Thymus (tissue), 11 donors: ENCODE measurements at regions not wholly inside any gene's neighbourhood (a gene's known extent, or its start where the extent isn't known, plus 50 kb on each side); places are given as distances from the start of the nearest gene placed in this dataset.

ENCODE experiments used
- DNase-seq, 9 donors: peaks; one replicate each; pipeline ENCODE4 v3.0.0-alpha.2; 2013; ENCODE audit warnings: low spot score in 9 of 9, low read depth in 6 of 9, missing footprints in 1 of 9
- H3K27ac ChIP-seq, 2 donors: one replicate each; pipeline ENCODE4 v1.5.1; 2013; ENCODE audit warnings: control low read depth in 1 of 2, low read depth in 1 of 2, low read length in 1 of 2, mild to moderate bottlenecking in 1 of 2, moderate library complexity in 1 of 2
- H3K27me3 ChIP-seq, 2 donors: one replicate each; pipeline ENCODE4 v1.5.1; 2013; ENCODE audit warnings: low read length in 1 of 2; ENCODE audit not compliant: control insufficient read depth in 2 of 2, insufficient read depth in 1 of 2
- H3K36me3 ChIP-seq, 2 donors: one replicate each; pipeline ENCODE4 v1.5.1; 2013; ENCODE audit warnings: low read length in 1 of 2, mild to moderate bottlenecking in 1 of 2, moderate library complexity in 1 of 2; ENCODE audit not compliant: control insufficient read depth in 2 of 2, insufficient read depth in 2 of 2
- H3K4me1 ChIP-seq, 2 donors: one replicate each; pipeline ENCODE4 v1.5.1; 2013; ENCODE audit warnings: low read length in 2 of 2; ENCODE audit not compliant: control insufficient read depth in 2 of 2, insufficient read depth in 2 of 2
- H3K4me3 ChIP-seq, 2 donors: one replicate each; pipeline ENCODE4 v1.5.1; 2013; ENCODE audit warnings: low read length in 2 of 2, control low read depth in 1 of 2, mild to moderate bottlenecking in 1 of 2
- H3K9me3 ChIP-seq, 2 donors: one replicate each; pipeline ENCODE4 v1.5.1; 2013; ENCODE audit warnings: low read length in 1 of 2, mild to moderate bottlenecking in 1 of 2; ENCODE audit not compliant: control insufficient read depth in 2 of 2, insufficient read depth in 1 of 2
- WGBS: extraction: QIAGEN DNeasy Blood & Tissue Kit; methylation state at CpG from one replicate; pipeline ENCODE4 v1.1.7; 2013; 5-methylcytosine and 5-hydroxymethylcytosine counted together
- donor health status: healthy.

DNA sequence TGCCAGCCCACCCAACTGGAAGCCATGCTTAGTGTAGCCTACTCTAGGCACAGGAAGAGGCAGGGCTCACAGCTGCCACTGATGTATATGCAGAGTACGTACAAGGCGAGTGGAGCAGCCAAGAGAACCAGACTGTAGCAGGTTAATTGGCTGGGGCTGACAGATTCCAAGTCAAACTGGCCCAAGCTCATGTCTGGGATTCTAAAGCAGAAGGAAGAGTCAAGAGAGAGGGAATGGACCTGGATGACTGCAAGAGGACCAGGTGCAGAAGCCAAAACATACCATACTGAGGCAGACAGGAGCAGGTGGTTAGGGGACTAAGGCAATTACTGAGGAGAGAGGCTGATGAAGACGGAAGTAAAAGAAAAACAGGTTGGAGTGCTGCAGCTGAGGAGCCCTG lies 51.3 kb upstream of the LRRN2 start:
- Histone ChIP-seq H3K36me3 (no peaks in the 10 kb centered on the region), H3K9me3 (no peaks in the 10 kb centered on the region), H3K27ac (no peak overlapping the region), H3K27me3 (peaks cover 0 to 27% of the 10 kb centered on the region in 2 donors), H3K4me3 (no peak overlapping the region), H3K4me1 (no peaks in the 10 kb centered on the region)
- peak in 1 of 9 donors; percentile 20 for DNase-seq
- WGBS: 80% methylated on average over 3 of the region's 3 CpGs

DNA sequence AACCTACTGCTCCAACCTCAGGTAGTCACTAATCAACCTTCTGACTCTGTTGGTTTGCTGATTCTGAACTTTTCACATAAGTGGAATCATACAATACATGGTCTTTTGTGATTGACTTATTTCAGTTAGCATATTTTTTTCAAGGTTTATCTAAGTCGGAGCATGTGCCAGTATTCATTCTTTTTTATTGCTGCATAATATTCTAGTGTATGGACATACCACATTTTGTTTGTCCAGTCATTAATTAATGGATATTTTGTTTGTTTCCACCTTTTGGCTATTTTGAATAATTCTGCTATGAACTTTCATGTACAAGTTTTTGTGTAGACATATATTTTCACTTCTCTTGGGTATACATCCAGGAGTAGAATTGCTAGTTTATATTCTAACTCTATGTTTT lies 53.0 kb upstream of the LRRN2 start:
- Histone ChIP-seq H3K4me3 (no peak overlapping the region), H3K27me3 (peaks cover 0 to 26% of the 10 kb centered on the region in 2 donors), H3K27ac (no peak overlapping the region), H3K9me3 (no peaks in the 10 kb centered on the region), H3K4me1 (no peaks in the 10 kb centered on the region), H3K36me3 (no peaks in the 10 kb centered on the region)
- WGBS: 96% methylated on average over 1 of the region's 1 CpG
- DNase-seq: no peak

DNA sequence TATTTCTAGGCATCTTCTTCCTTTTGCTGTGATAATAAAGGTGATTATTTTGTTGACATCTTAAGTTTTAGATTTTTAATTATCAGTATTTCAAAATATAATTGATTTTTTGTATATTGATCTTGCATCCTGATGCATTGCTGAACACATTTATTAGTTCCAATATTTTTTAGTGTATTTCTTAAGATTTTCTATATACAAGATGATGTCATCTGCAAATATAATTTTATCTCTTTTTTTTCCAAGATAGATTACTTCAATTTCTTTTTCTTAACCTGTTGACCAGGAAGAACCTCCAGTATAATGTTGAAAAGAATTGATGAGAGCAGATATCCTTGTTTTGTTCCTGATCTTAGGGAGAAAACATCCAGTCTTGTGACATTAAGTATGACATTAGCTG lies 54.8 kb upstream of the LRRN2 start:
- Histone ChIP-seq H3K27me3 (peaks cover 0 to 19% of the 10 kb centered on the region in 2 donors), H3K4me3 (no peak overlapping the region), H3K4me1 (no peaks in the 10 kb centered on the region), H3K9me3 (no peaks in the 10 kb centered on the region), H3K36me3 (no peaks in the 10 kb centered on the region), H3K27ac (no peak overlapping the region)
- no peak for DNase-seq

DNA sequence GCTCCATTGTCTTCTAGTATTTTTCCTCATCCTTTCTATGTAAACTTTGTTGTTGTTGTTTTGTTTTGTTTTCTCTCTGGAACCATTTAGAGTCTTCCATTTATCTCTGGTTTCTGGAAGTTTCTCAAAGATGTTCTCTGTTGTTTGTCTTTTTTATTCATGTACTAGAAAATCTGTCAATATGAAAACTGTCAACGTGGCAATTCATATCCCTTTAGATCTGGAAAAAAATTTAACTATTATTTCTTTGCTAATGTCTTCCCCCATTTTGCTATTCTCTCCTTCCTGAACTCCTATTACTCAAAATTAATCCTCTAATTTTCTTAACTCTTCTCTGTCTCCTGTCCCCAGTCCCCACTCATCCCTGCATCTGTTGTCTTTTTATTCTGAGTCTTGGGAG lies 55.9 kb upstream of the LRRN2 start:
- no peaks in the 10 kb centered on the region for H3K9me3 ChIP-seq
- H3K4me3 ChIP-seq: no peak overlapping the region
- WGBS: 96% methylated on average over 1 of the region's 1 CpG
- peaks cover 0 to 19% of the 10 kb centered on the region in 2 donors for H3K27me3 ChIP-seq
- no peak overlapping the region for H3K27ac ChIP-seq
- no peak for DNase-seq
- H3K36me3 ChIP-seq: no peaks in the 10 kb centered on the region
- H3K4me1 ChIP-seq: no peaks in the 10 kb centered on the region

DNA sequence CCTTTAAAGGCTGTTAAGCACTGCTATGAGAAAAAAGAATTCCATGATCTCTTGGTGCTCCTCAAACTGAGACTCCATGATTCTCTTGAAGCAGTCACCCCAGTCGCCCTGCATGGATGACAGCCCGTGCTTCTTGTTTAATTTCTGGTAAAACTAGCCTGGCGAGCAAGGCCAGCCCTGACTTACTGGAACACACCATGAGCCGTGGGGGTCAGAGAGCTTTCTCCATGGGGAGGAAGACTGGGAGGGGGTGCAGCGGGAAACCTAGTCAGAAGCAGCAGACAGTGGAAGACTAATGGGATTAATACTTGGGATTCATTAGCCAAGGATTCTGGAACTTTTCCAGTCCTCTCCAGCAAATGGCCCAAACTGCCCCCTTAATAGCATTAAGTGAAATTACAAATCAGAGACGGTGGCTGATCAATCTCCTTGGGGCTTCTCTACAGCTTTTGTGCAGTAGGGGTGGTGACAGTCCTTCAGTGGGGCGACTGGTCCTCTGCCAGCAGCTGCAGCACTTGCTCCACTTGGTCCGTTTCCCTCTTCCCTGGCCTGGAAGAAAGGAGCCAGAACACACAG lies 57.2 kb upstream of the LRRN2 start:
- Histone ChIP-seq H3K27ac (no peak overlapping the region), H3K4me1 (no peaks in the 10 kb centered on the region), H3K9me3 (no peaks in the 10 kb centered on the region), H3K27me3 (peaks cover 0 to 19% of the 10 kb centered on the region in 2 donors), H3K36me3 (no peaks in the 10 kb centered on the region), H3K4me3 (no peak overlapping the region)
- WGBS: 94% methylated on average over 8 of the region's 8 CpGs
- DNase-seq: no peak

DNA sequence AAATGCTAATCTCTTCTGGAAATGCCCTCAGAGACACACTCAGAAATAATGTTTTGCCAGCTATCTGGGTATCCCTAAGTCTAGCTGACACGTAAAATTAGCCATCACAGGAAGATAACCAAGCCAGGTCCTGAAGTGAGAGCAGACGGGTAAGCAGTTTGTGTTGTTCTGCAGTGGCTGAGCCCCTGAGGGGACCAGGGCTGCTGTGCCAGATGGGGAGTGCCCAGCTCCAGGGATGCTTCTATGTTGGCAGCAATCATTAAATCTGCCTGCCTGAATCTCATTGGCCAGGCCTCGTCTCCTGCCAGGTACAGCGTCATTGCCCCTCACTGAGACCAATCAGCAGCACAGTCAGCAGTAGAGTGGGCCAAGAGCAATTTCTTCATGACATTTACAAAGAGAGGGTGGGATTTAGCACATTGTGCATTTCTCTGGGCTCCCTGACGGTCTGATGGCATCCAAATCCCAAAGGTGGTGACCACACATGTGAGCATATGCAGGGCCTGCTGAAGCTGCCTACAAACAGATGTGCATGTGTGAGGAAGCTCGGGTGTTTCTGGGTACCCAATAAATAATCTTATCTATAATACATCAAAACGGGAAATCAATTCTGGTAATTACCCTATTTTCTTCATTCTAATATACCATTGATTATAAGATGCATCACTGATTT lies 58.7 kb upstream of the LRRN2 start:
- H3K36me3 ChIP-seq: no peaks in the 10 kb centered on the region
- WGBS: 97% methylated on average over 7 of the region's 7 CpGs
- H3K9me3 ChIP-seq: no peaks in the 10 kb centered on the region

DNA sequence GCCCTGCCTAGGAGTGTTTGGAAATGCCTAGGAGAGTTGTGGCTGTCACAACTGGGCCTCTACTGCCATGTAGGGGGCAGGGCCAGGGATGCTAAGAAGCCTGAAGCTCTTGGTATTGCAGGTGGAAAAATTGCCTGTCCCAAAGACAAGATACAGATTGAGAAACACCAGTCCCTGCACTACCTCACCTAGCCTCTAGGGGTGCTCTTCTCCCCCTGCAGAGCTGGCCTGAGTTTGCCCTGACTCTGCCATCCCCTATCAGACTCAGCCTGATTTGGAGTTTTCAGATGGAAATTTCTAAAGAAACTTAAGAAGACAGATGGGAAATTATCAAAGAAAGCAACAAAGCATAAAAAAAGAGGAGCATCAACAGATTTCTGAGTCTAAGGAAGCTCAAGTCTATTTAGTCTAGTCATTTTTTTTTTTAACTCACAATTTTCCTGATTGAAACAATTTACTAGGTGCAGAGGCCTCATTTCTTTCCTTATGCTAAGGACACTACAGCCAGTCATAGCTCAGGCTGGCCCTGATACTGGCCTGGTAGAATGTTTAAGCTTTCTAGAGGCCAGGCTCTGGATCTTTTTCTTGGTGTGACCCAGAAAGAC lies 61.4 kb upstream of the LRRN2 start:
- Histone ChIP-seq H3K27ac (no peak overlapping the region), H3K9me3 (no peaks in the 10 kb centered on the region), H3K27me3 (peaks cover 2 to 17% of the 10 kb centered on the region in 2 donors), H3K36me3 (no peaks in the 10 kb centered on the region), H3K4me3 (no peak overlapping the region), H3K4me1 (no peaks in the 10 kb centered on the region)
- DNase-seq: peak; percentile 18 to 73 (median 57)

More for the DNA sequence above, 58.7 kb upstream of the LRRN2 start:
- no peak for DNase-seq
- Histone ChIP-seq H3K4me3 (no peak overlapping the region), H3K4me1 (no peaks in the 10 kb centered on the region), H3K27me3 (peaks cover 0 to 19% of the 10 kb centered on the region in 2 donors), H3K27ac (no peak overlapping the region)

DNA sequence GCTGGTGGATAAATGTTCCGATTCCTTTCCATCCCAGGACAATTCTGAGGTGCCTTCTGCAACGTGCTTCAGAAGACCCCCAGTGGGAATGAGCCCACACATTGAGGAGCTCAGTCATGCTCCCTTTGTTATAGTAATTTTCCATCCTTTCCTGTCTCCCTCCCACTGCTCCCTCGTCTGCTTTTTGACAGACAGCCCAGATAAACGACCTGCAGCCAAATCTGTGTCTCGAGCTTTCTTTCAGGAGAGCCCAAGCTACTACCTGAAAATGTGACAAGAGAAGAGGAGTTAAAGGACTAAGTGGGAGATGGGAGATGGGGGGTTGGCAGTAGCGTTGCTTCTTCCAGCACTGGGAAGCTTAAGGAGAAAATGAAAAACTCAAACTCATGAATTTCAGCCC lies 65.9 kb upstream of the LRRN2 start:
- H3K4me3 ChIP-seq: no peak overlapping the region
- H3K9me3 ChIP-seq: peaks cover 0 to 7% of the 10 kb centered on the region in 2 donors
- no peaks in the 10 kb centered on the region for H3K36me3 ChIP-seq
- DNase-seq: no peak
- H3K27ac ChIP-seq: no peak overlapping the region
- peaks cover 2 to 8% of the 10 kb centered on the region in 2 donors for H3K27me3 ChIP-seq
- H3K4me1 ChIP-seq: no peaks in the 10 kb centered on the region
- WGBS: 69% methylated on average over 6 of the region's 6 CpGs

DNA sequence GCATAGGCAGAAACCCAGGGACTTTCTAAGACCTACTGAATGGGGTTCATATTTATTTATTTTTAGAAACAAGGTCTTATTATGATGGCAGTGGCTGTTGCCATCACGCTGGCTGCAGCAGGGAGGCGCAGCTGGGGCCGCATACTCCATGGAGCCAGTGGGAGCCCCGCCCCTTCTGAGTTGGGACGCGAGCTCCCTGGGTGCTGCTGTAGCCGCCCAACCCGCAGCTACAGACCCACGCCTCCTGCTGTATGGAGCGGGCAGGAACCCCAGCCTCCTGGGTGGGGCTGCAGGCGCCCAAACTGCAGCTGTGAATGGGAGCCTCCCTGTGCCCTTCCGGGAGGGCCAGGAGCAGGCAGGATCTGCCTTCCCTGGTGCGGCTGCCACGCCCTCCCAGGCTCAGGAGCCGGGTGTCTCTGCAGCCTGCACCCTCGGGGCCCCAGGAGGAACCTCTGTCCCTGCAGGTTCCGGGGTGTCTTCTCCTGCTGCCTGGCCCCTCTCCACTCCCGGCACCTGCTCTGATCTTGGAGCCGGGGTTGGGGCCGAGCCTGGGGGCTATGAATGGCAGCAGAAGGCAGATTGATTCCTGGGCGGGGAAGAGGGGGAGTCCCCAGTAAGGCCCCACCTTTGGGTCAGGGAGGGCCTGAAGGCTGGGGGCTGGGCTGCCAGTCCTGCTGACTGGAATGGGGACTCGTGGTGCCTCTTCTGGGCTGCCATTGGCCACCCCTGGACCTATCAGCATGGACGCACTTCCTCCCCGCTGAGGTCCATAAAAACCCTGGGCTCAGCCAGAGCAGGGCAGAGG lies 66.5 kb upstream of the LRRN2 start:
- peaks cover 0 to 7% of the 10 kb centered on the region in 2 donors for H3K9me3 ChIP-seq
- H3K27me3 ChIP-seq: peaks cover 2 to 8% of the 10 kb centered on the region in 2 donors
- no peaks in the 10 kb centered on the region for H3K4me1 ChIP-seq
- H3K27ac ChIP-seq: no peak overlapping the region
- WGBS: 94% methylated on average over 24 of the region's 24 CpGs
- no peak overlapping the region for H3K4me3 ChIP-seq
- no peak for DNase-seq
- H3K36me3 ChIP-seq: no peaks in the 10 kb centered on the region
